Stimulated activated CD8-positive, alpha-beta memory T cell treated with anti-CD3 and anti-CD28 coated beads, Interleukin-2, amount 100 ng/mL, for 48 hours (primary cell): ENCODE measurements at regions not wholly inside any gene's neighbourhood (a gene's known extent, or its start where the extent isn't known, plus 50 kb on each side); places are given as distances from the start of the nearest gene placed in this dataset.

Experiments
- DNase-seq, 2 donors: peaks; one replicate each; pipeline ENCODE4 v3.0.0-alpha.2; 2020; ENCODE audit warnings: low read depth in 2 of 2

DNA sequence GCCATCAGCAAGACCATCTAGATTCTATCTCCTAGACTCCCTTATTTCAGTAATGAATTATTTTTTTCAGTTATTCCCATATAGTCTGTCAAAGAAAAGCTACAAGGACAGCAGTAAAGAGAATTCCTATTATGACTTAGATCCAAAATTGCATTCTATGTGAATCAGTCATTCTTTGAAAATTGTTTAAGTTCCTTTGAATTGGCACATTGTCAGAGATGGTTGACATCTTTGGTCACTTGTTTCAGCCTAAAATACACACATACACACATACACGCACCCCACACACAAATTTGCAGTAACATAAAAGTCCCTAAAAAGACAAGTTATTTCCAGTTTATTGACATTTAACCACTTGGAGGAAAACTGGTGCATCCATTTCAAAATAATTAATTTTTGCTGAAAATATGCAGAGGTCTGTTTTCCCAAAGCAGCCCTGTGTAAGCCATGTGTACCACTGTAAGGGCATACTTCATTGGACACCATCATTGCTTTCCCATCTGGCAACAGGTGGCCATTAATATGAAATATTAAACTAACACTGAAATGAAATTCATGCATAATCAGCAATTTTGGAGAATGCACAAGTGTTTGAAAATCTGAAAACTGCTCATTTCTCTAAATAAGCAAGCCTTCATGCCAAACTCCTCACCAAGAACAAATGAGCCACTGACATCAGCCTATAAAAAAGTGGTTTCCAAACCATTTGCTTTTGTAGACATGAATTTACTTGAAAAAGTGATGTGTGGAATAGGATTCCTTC lies 121.7 kb upstream of the COL1A2 start:
- DNase-seq, result no peak

DNA sequence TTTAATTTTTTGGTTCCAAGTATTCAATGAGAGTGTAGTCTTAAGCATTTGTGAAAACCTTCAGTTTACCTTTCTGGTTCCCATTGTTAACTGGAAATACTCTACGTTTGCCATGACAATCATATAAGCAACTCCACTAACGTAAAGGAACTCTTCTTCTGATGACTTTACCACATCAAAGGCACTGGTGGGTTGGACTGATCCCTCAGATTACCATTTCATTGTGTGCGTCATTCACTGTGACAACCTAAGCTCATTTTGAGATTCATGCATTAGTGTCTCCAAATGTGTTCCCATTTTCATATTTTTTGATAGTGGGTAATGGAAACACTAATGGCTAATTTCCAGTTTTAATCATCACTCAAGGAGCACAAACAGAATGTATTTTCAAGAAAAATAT lies 119.9 kb upstream of the COL1A2 start:
- DNase-seq, result no peak

DNA sequence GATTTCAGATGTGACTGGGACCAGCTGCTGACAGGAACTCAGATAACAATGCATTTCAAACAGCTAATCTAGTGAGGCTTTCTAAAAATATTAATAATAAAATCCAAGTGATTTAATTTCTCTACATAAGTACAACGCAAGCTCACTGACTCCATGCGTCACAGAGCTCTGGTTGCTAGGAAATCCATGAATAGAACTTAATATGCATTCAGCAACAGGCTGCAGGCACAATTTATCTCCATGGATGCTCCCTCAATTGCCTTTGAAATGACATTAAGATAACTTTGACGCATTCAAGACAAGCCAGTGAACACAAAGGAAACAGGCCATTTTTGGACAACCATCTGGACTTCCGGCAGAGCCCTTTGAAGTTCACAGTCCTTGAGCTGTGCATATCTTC lies 118.7 kb upstream of the COL1A2 start:
- DNase-seq, result no peak

DNA sequence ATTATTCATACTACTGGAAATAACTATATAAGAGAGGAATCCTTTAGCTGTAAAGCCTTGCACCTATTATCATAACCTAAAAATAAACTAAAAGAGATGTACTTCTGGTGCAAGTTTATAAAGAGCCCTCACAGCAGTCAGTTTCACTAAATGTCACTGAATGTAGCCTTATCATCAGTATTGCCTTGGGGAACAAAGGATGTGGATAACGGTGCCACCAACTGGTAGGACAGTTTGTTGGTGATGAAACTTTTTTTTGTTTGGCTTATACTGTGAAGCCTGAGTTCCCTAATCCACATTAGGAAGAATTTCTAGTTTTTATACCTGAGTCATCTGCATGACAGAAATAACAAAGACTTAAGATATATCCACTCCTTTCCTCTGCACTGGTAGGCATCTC lies 117.9 kb upstream of the COL1A2 start:
- DNase-seq, result no peak

DNA sequence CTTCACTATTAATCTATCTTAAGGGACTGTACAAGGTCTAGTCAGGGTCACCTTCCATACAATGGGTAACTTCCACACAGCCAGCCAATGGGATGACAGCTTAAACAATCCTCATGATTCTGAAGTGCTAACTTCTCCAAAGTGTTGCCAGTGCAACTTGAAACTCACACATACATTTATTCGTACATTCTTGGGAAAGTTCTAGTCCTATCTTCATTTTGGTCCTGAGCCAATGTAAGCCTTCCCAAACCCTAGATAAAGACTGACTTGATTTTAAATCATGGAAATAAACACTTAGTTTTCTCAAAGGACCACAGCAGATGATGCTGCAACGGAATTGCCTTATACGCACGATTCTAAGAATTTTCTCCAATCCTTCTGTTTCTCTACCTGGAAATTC lies 117.5 kb upstream of the COL1A2 start:
- DNase-seq, result no peak

DNA sequence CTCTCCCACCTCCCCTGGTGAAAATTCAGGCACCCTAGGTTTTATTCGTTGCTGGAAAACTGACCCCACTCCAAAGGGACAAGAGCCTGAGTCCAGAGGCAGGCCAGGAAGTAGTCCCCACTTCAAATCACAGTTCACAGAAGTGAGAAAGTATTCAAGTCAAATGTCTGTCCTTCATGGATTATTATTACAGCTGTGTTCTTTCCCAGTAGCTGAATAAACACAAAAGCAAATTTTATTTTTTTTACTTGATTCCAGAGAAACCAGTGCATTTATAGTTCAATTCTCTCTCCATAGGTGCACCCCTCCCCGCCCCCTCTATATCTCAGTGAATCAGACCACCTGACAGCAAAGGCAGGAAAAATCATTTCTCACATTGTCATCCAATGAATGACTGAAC lies 113.8 kb upstream of the COL1A2 start:
- DNase-seq, result no peak

DNA sequence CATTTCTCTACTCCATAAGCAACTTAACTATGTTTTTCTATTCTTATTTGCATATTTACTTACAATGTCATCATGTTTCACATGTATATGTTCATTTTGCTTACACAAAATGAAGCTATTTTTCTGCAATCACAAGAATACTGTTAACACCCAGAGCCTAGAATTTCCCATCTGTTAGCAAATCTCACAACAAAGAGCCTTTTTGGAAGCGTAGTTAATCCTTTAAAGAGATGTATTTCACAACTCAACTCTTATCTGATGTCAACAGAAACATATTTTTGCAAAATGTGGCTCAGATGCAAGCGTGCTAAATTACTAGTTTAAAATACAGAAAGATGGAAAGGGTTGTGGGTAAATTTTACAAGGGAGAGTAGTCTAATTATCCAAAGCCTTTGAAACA lies 110.6 kb upstream of the COL1A2 start:
- DNase-seq, result no peak

DNA sequence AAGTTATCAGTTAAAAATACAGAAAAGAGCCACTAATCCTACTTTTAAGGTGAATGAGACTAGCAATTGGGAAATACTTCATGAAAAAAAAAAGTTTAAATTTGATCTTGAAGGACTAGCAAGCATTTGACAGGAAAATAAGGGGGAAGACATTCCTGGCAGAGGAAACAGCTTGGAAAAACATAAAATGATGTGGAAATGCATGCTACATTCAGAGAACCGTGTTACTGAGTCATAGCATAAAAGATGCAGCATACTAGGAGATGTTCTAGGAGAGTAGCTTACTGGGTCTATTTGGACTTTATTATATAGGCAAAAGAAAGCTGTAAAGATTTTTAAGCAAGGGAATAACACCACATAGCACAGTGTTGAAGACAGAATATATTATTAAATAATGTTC lies 108.6 kb upstream of the COL1A2 start:
- no peak for DNase-seq

DNA sequence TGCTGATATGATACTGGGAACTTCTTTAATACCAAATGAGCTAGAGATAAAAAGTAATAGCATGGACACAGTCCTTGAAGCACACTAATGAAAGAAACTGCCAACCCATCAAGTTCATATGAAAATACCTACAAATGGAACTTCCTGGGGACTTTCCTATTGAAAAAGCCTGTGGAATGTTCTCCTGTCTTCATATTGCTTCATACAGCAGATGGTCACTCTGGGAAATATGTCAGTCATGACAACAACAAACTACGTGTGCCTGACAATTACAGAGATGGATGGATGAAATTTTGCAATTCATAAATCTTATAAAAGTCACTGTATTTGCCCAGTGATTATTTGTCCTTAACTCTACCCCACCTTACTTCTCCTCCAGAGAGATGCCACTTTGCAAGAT lies 106.6 kb upstream of the COL1A2 start:
- DNase-seq, result no peak

DNA sequence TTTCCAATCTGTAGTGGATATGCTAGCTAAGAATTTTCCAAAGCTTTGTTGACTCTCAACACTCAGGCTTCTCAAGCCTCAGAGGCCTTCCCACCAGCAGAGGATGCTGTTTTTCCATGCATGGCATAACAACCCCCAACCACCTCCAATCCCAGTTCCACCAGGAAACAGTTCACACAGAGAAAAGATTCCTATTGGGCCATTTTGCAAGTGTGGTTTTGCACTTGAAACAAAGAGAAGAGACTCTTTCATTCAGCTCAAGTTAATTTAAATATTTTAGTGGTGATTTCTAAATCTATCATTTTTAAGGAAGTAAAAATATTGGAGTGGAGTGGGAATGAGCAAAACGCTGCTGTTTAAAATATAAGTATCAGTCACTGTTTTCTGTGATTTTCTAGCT lies 105.6 kb upstream of the COL1A2 start:
- no peak for DNase-seq

DNA sequence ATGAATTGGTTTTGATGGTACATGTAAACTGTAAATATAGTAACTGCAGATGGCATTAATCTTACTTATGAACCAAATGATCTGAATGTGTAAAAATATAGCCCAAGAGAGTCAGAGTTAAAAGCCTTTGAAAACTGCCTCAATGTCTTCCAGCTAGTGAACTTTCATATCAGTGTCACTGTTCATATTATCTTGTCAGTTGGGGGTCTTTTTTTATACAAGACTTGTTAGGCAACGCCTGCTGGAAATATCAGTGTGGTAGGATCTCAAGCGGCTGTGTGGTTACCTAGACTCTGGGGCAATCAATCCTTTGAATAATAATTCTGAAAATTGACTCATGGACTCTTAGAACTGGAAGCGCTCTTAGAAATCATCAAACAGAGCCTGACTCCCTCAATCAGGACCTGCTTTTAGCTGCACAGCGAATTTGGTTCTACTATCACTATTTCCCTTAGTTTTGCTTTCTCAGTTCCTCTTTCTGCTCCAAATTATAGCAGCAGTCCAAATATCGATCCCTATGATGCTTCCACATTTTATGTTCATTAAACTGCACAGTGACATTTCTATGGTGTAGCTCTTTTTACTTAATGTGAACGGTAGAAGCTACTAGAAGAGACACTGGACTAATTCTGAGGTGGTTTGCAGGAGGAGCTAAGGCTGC lies 100.1 kb upstream of the COL1A2 start:
- no peak for DNase-seq

DNA sequence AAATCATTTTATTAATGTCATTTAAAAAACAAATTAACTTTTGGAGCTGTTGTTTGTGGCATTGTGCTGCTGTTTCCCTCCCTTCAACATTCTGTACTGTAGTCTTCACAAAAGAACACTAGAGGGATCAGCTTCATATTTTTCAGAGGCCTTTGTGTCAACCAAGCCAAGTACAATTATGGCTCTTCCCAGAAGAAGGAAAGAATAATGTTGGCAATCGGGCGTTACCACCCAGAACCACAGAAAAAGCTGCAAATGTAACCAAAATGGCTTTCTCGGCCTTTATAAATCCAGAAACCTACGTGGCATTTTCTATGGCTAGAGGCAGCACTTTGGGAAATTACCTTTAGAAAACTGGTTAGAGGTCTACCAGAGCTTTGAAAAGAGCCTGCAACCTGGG lies 98.8 kb upstream of the COL1A2 start:
- no peak for DNase-seq

DNA sequence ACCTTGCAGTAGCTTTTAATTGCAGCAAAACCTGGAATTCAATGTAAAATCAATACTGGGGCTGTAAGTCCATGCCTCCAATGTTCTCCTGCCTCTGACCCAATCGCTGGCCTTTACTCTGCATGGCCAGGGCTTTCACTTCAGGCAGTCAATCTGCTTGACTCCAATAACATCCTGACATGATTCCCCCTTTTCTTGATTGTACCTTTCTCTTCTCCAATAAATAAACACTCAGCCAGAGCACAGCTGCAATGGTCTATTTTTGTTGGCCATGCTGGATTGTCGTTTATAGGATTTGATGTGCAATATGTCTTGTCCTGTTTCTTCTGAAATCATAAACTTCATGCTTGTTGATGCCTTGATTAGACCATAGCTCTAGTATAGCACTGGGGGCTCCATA lies 97.8 kb upstream of the COL1A2 start:
- DNase-seq, result no peak

DNA sequence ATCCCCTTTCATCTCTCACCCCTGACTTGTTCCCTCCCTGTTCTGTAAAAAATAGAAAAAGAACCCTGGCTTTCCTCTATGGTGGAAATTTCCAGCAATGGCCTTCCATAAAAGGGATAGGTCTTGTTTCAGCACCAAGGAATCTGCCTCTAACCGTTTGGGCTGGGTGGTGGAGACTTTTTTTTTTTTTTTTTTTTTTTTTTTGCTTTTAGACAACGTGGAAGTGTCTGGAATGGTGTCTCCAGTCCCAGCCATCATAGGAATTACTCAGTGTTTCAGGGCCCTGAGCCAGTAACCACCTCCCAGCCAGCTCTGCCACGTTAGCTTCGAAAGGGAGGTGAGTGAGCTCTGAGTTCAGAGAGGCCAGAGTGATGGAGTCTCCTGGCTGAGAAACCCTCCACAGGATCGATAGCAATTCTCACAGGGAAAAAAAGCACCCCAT lies 97.3 kb upstream of the COL1A2 start:
- DNase-seq, result no peak

DNA sequence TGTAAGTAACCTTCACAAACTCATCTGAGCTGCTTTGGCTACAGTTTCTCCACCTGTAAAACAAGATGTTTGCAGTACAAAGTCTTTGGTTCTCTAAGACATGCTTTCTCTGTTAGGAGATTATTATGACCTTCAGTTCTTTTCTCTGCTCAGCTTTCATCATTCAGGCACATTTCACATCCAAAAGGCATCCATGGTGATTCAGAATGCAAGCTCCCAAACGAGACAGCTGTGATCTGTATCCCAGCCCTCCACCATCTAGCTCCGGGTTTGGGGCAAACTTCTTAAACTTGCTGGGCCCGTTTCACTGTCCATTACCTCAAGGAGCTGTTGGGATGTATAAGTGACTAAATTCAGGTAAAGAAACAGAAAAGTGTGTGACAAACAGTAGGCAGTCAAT lies 95.8 kb upstream of the COL1A2 start:
- no peak for DNase-seq

DNA sequence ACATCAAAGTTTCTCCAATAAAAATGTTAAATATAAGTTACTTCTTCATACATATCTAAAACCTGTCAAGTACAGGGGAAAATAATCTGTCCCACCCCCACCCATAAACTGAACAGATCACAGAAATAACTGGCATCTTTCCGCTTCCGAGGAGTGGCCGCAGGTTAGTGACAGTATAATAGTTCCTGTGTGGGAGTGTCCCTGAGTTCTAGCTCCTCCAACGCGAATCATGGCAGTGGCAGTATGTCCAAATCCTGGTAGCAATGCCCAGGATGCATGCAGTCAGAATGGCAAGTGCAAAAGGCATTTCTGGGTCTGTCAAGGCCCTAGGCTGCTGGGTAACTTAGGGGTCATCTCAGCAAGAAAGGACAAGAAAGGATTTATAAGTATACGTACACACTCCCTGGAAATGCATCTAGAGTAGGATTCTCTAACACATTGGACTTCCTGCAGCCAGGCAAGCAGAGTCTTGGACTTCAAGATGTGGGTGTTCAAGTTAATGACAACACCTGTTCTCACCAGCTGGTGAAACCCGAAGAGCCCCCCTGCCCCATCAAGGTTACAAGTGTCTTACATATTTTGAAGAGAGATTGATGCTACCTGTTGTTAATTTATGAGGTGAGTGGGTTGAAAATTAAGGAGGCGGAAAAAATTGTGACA lies 94.4 kb upstream of the COL1A2 start:
- DNase-seq, result no peak

DNA sequence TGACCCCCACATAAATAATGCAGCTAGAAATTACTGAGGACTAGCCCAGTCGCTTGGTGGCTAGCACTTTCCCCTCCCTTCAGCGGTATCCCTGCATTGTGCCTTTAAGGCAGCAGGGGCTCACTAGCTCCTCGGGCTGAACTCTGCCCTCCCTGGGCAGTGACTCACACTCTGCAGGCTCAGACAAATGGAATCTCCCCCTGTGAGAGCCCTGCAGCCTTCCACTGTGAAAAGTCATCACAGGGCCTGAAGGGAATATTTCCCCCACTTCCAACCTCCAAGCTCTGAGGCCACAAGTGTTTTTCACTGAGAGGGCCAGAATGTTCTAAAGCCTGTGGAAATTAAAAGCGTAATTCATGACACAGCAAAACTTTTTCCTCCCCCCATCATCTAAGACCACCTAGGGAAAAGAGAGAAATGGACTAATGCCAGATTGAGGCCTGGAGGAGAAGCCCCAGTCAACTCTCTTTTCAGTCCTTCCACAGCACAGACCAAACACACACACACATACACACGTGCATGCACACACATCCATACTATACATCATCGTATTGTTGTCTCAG lies 93.6 kb upstream of the COL1A2 start:
- no peak for DNase-seq

DNA sequence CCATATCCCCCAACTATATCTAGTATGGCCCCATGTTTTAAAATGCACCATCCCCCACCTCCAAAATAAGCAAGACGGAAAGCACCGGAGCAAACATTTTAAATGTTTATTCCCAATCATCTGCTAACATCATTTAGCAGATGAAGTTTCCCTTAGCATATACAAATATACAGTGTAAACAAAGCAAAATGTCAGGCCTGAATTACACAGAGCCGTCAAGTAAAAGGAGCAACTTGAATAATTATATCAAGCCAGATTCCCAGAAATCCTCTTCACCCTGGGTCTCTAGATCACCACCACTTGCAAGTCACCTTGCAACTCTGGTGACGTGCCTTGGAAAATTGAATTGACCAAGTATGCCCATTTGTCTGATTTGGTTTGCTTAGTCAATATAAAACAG lies 91.6 kb upstream of the COL1A2 start:
- no peak for DNase-seq

DNA sequence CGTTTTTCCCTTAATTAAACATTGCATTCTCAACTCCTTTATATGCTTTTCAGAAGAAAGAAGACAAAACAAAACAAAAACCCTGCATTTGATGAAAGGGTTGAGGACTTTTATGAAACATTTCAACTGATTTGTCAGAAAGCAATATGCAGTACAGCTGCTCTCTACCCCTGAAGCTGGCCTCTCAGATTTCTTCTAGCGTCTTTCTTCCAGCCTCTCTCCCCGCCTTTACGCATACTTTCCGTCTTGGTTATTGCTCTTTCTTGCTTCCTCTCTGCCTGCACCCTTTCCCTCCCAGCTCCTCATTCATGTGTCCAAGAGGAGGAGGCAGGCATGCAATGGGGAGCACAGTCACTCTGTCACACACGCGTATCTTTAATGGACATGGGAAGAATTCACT lies 91.0 kb upstream of the COL1A2 start:
- no peak for DNase-seq

DNA sequence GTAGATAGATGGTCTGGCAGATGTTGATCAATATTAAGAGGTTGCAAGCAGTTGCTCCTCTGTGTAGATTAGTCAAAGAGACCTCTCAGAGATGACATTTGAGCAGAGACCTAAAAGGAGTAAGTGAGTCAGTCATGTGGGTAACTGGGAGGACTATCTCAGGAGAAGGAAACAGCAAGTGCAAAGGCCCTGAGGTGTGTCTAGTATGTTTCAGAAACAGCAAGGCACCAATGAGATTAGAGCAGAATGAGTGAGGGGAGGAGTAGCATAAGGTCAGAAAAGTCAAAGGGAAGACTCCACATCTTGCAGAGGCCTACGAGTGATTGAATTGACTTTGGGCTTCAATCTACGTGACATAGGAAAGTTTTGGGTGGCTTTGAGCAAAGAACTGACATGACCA lies 89.8 kb upstream of the COL1A2 start:
- no peak for DNase-seq

DNA sequence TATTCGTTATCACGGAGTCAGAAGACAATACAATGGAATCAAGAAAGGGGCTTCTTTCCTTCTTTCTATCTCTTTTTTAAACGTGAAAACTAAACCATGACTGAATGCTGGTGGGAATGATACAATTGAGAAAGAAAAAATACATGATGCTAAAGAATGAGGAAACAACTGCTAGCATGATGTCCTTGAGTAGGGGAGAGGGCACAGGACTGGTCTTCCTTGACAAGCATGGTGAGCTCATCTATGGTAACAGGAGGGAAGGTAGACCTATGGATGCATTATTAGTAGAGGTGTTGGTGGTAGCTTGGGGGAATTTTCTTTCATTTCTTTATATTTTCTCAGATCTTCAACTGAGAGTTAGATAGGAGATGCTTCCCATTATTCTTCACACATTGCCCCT lies 88.9 kb upstream of the COL1A2 start:
- DNase-seq, result no peak

DNA sequence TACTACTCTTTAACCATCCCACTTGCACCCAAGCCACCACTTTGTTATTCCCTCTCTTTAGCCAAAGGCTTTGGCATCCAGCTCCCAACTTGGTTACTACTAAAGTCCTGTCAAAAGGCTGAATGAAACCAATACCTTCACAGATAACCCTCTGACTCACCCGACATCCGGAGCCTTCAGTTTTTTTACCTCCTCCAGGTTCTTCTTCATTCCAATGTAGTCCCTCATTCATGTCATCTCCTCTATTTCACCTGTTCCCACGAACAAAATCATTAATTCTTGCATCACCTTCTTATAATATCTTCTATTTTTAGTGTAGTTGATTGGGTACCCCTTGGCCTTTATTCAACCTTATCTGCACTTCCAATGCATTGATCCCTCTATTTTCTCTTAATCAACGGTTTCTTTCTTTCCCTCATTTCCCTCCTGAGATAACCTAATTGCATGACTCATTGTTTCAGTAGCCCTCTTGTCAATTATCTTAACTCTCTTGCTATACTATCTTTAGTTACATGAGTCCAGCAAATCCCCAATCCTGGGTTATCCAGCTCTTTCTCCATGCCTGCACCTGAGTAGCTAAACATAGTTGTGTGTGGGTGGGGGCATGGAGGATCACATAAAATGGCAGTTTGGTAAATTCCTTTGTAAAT lies 87.2 kb upstream of the COL1A2 start:
- DNase-seq, result no peak
